PC-3 (cell line): ENCODE measurements at regions not wholly inside any gene's neighbourhood (a gene's known extent, or its start where the extent isn't known, plus 50 kb on each side); places are given as distances from the start of the nearest gene placed in this dataset.

ENCODE experiments used
- ATAC-seq: fragments of 200-7000 bp; cut with Tn5 transposase; 2 replicates; pipeline ENCODE4 v1.9.1; 2020; ENCODE audit warnings: mild to moderate bottlenecking, moderate library complexity
- BruUV-seq: library from RNA; stranded (reverse); fragments of 400-500 nt; replicated peaks from 2 replicates; lab custom pipeline; 2021; lab: Mats Ljungman, UMichigan
- CTCF ChIA-PET: fragments of 300-600 bp; sonication (Branson Sonifier 250); formaldehyde crosslinking; loops from one replicate; lab custom pipeline; 2022; ENCODE audit warnings: antibody characterized with exemption; lab: Charles Lee
- POLR2A ChIA-PET: fragments of 300-600 bp; sonication (Branson Sonifier 250); formaldehyde crosslinking; loops from one replicate; lab custom pipeline; 2022; ENCODE audit warnings: antibody characterized with exemption; ENCODE audit not compliant: unreplicated experiment; lab: Charles Lee
- DNase-seq: peaks from one replicate; pipeline ENCODE4 v3.0.0-alpha.2; 2015
- H2AFZ ChIP-seq: fragments of 300-600 bp; sonication (generic); 2 replicates; pipeline ENCODE4 v1.6.0; 2016; ENCODE audit warnings: antibody characterized with exemption, low read length
- H3F3A ChIP-seq: fragments of 300-600 bp; sonication (generic); one replicate; pipeline ENCODE4 v1.6.0; 2017; ENCODE audit warnings: antibody characterized with exemption, low read length, control low read depth, mild to moderate bottlenecking; ENCODE audit not compliant: unreplicated experiment
- H3K27ac ChIP-seq: fragments of 300-600 bp; sonication (generic); 2 replicates; pipeline ENCODE4 v1.5.1; 2016; ENCODE audit warnings: mild to moderate bottlenecking, low read length
- H3K27me3 ChIP-seq: fragments of 300-600 bp; sonication (generic); 2 replicates; pipeline ENCODE4 v1.6.1; 2016; ENCODE audit warnings: low read length, mixed read lengths
- H3K36me3 ChIP-seq: fragments of 300-600 bp; sonication (generic); 2 replicates; pipeline ENCODE4 v1.6.1; 2016; ENCODE audit warnings: low read depth, mixed run types, low read length, mixed read lengths
- H3K4me1 ChIP-seq: fragments of 300-600 bp; sonication (generic); 2 replicates; pipeline ENCODE4 v1.5.1; 2016; ENCODE audit warnings: low read length; ENCODE audit not compliant: insufficient read depth
- H3K4me2 ChIP-seq: fragments of 300-600 bp; sonication (generic); 2 replicates; pipeline ENCODE4 v1.6.0; 2016; ENCODE audit warnings: low read length
- H3K4me3 ChIP-seq: fragments of 300-600 bp; sonication (generic); 2 replicates; pipeline ENCODE4 v1.5.1; 2016; ENCODE audit warnings: mild to moderate bottlenecking, low read length, mixed read lengths
- H3K79me2 ChIP-seq: fragments of 300-600 bp; sonication (generic); 2 replicates; pipeline ENCODE4 v1.6.1; 2017; ENCODE audit warnings: low read length, mixed read lengths
- H3K9ac ChIP-seq: fragments of 300-600 bp; sonication (generic); 2 replicates; pipeline ENCODE4 v1.6.0; 2016; ENCODE audit warnings: mild to moderate bottlenecking, low read length
- H3K9me2 ChIP-seq: fragments of 300-600 bp; sonication (generic); replicated peaks from 2 replicates; pipeline ENCODE4 v1.6.1; 2016; ENCODE audit warnings: mixed run types, low read length, mixed read lengths
- H3K9me3 ChIP-seq: fragments of 300-600 bp; sonication (generic); 2 replicates; pipeline ENCODE4 v1.6.1; 2016; ENCODE audit warnings: low read length, mixed read lengths
- H4K20me1 ChIP-seq: fragments of 300-600 bp; sonication (generic); 2 replicates; pipeline ENCODE4 v1.6.1; 2016; ENCODE audit warnings: low read length, mixed read lengths
- EZH2 ChIP-seq: fragments of 300-600 bp; sonication (generic); IDR thresholded peaks from one replicate; pipeline ENCODE4 v1.6.1; 2017; ENCODE audit warnings: antibody characterized with exemption, mild to moderate bottlenecking, low read length; ENCODE audit not compliant: unreplicated experiment
- EZH2phosphoT487 ChIP-seq: fragments of 300-600 bp; sonication (generic); IDR thresholded peaks from 2 replicates; pipeline ENCODE4 v1.6.1; 2018; ENCODE audit warnings: mild to moderate bottlenecking, antibody characterized with exemption, low read length, borderline replicate concordance
- intact Hi-C: fragments of 100-400 bp; cut with micrococcal nuclease; formaldehyde crosslinking; loops from 2 replicates; pipeline ENCODE4 v1.9.0; 2023
- TF ChIP-seq, protein P1 (sequence below): fragments of 300-600 bp; sonication (generic); conservative IDR thresholded peaks from 2 replicates; pipeline ENCODE4 v1.5.1; 2017; ENCODE audit warnings: antibody characterized with exemption, low read depth, mild to moderate bottlenecking, low read length

DNA sequence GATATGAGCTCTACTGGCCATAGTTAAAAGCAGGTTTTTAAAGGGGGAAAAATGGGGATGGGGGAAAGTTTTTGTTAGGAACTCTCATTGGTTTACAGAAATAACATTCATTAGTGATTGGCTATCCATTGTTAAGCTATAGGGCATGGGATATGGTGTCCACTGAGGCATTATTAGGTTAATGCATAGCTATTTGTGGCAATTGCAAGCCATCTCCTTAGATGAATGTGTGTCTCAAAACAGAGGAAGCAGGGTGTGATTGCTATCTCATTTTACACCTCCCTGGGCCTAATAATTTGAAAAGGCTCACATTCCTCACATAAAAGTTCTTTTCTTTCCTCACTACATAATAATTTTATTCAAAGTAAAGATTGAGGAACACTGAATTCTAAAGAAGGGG lies 396.6 kb downstream of the TAFA4 start:
- no peak overlapping the region for H3K27ac ChIP-seq
- H3K4me1 ChIP-seq, result no peaks in the 10 kb centered on the region
- no peaks in the 10 kb centered on the region for H3K27me3 ChIP-seq
- H3K36me3 ChIP-seq, result no peaks in the 10 kb centered on the region
- no peaks in the 10 kb centered on the region for H3K79me2 ChIP-seq
- POLR2A ChIA-PET, result no interaction called here
- no peak overlapping the region for H3K4me3 ChIP-seq
- TF ChIP-seq, protein P1, sequence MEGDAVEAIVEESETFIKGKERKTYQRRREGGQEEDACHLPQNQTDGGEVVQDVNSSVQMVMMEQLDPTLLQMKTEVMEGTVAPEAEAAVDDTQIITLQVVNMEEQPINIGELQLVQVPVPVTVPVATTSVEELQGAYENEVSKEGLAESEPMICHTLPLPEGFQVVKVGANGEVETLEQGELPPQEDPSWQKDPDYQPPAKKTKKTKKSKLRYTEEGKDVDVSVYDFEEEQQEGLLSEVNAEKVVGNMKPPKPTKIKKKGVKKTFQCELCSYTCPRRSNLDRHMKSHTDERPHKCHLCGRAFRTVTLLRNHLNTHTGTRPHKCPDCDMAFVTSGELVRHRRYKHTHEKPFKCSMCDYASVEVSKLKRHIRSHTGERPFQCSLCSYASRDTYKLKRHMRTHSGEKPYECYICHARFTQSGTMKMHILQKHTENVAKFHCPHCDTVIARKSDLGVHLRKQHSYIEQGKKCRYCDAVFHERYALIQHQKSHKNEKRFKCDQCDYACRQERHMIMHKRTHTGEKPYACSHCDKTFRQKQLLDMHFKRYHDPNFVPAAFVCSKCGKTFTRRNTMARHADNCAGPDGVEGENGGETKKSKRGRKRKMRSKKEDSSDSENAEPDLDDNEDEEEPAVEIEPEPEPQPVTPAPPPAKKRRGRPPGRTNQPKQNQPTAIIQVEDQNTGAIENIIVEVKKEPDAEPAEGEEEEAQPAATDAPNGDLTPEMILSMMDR, result no peak
- TF ChIP-seq EZH2phosphoT487 (no peak), EZH2 (no peak)
- BruUV-seq, result no TSS peak
- no peak overlapping the region for H2AFZ ChIP-seq
- DNase-seq (no peak), ATAC-seq (no peak)
- H3F3A ChIP-seq, result no peaks in the 10 kb centered on the region
- intact Hi-C loops, result no loop called here
- no peaks in the 10 kb centered on the region for H3K9me2 ChIP-seq
- H4K20me1 ChIP-seq, result no peaks in the 10 kb centered on the region
- no peak overlapping the region for H3K9ac ChIP-seq
- CTCF ChIA-PET, result no interaction called here
- no peak overlapping the region for H3K4me2 ChIP-seq
- H3K9me3 ChIP-seq, result no peaks in the 10 kb centered on the region

DNA sequence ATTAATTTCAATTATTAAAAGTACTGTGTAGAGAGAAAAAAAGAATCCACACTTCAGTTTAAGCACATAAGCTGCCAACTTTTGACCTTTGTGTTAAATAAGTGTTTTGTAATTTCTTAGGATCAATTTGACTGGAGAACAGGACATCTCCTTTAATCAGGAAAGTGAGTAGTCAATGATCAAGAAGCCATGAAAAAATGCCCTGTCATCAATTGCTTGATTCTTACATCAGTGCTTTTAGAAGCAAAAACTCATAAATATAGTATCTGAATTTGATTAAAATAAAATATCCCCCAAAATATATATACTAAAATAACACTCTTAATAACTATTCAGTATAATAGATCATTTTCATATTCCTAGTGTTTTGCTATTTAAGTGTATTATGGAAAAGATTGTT lies 409.0 kb downstream of the TAFA4 start:
- H3K36me3 ChIP-seq, result no peaks in the 10 kb centered on the region
- no peaks in the 10 kb centered on the region for H4K20me1 ChIP-seq
- CTCF ChIA-PET, result no interaction called here
- no peak overlapping the region for H2AFZ ChIP-seq
- POLR2A ChIA-PET, result no interaction called here
- no peaks in the 10 kb centered on the region for H3K79me2 ChIP-seq
- BruUV-seq, result no TSS peak
- DNase-seq, result no peak
- intact Hi-C loops, result no loop called here
- no peak for ATAC-seq
- no peaks in the 10 kb centered on the region for H3K4me1 ChIP-seq
- H3K4me2 ChIP-seq, result no peak overlapping the region
- H3F3A ChIP-seq, result no peaks in the 10 kb centered on the region
- TF ChIP-seq EZH2phosphoT487 (no peak), EZH2 (no peak)
- TF ChIP-seq, protein P1, result no peak
- H3K9me2 ChIP-seq, result no peaks in the 10 kb centered on the region
- H3K9me3 ChIP-seq, result no peaks in the 10 kb centered on the region
- no peaks in the 10 kb centered on the region for H3K27me3 ChIP-seq
- H3K4me3 ChIP-seq, result no peak overlapping the region
- H3K27ac ChIP-seq, result no peak overlapping the region
- no peak overlapping the region for H3K9ac ChIP-seq

DNA sequence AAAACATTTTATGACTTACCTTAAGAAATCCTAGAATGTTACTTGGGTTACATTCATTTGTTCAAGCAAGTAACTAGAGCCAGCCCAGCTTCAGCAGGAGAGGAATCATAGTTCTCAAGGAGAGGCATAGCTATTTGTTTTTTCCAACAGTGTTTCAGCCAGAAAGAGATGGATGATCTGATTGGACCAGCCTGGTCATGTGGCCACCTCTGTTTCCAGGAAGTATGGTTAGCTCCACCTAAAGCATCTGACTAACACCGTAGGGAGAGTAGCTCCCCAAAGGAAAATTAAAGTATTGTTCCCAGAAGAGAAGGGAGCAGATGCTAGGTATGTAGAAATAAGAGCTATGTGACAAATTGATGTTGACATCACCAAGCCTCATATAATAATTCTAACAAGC lies 417.1 kb downstream of the TAFA4 start:
- H3K4me1 ChIP-seq, result no peaks in the 10 kb centered on the region
- ChIA-PET POLR2A (no interaction called here), CTCF (no interaction called here)
- DNase-seq (no peak), ATAC-seq (no peak)
- H3K27me3 ChIP-seq, result no peaks in the 10 kb centered on the region
- no peaks in the 10 kb centered on the region for H3K9me2 ChIP-seq
- H3K36me3 ChIP-seq, result no peaks in the 10 kb centered on the region
- no peak overlapping the region for H2AFZ ChIP-seq
- H3K4me3 ChIP-seq, result no peak overlapping the region
- H3K79me2 ChIP-seq, result no peaks in the 10 kb centered on the region
- no TSS peak for BruUV-seq
- H3K27ac ChIP-seq, result no peak overlapping the region
- TF ChIP-seq EZH2, result no peak
- no peak for TF ChIP-seq EZH2phosphoT487
- TF ChIP-seq, protein P1, result no peak
- no peak overlapping the region for H3K9ac ChIP-seq
- H3K4me2 ChIP-seq, result no peak overlapping the region
- no peaks in the 10 kb centered on the region for H3F3A ChIP-seq
- intact Hi-C loops, result no loop called here
- H3K9me3 ChIP-seq, result no peaks in the 10 kb centered on the region
- H4K20me1 ChIP-seq, result no peaks in the 10 kb centered on the region
